Endothelial cell of umbilical vein (primary cell): ENCODE measurements at regions not wholly inside any gene's neighbourhood (a gene's known extent, or its start where the extent isn't known, plus 50 kb on each side); places are given as distances from the start of the nearest gene placed in this dataset.

Experiments
- BruUV-seq: library from RNA; stranded (reverse); fragments of 400-500 nt; replicated peaks from 2 replicates; lab custom pipeline; 2021; lab: Mats Ljungman, UMichigan
- CTCF ChIA-PET: fragments of 300-600, 350-600 bp; sonication (Branson Sonifier 250); formaldehyde crosslinking; loops from one replicate; lab custom pipeline; 2021; ENCODE audit warnings: antibody characterized with exemption, inconsistent platforms; lab: Charles Lee
- POLR2A ChIA-PET: fragments of 300-600, 350-600 bp; sonication (Branson Sonifier 250); formaldehyde crosslinking; loops from one replicate; lab custom pipeline; 2021; ENCODE audit warnings: antibody characterized with exemption, inconsistent platforms; lab: Charles Lee
- DNase-seq: peaks from one replicate; pipeline ENCODE4 v3.0.0-alpha.2; 2011; ENCODE audit warnings: low read depth, low spot score
- FAIRE-seq: peaks from 2 replicates; lab custom pipeline; 2011; peaks lifted over from hg19 to GRCh38; lab: Jason Lieb, UNC
- H2AFZ ChIP-seq: 2 replicates; pipeline ENCODE4 v1.6.0; 2012; ENCODE audit warnings: low read depth, low read length, control low read depth, inconsistent platforms
- H3K27ac ChIP-seq: 2 replicates; pipeline ENCODE4 v1.5.1; 2011; ENCODE audit warnings: low read depth, mild to moderate bottlenecking, control low read depth, low read length, moderate library complexity; ENCODE audit not compliant: insufficient read depth
- H3K27me3 ChIP-seq, 2 experiments: 2 replicates each; pipeline versions ENCODE4 v1.6.0 to v1.6.1; 2011; ENCODE audit warnings: low read length in 2 of 2, mixed read lengths in 1 of 2; ENCODE audit not compliant: control insufficient read depth in 2 of 2, insufficient read depth in 2 of 2
- H3K36me3 ChIP-seq, 2 experiments: 2 replicates in 1 of 2; 3 replicates in 1 of 2; pipeline ENCODE4 v1.5.1; 2011; ENCODE audit warnings: low read length in 2 of 2, mild to moderate bottlenecking in 1 of 2, moderate library complexity in 1 of 2; ENCODE audit not compliant: control insufficient read depth in 2 of 2, insufficient read depth in 2 of 2; ENCODE audit errors: extremely low read depth in 1 of 2
- H3K4me1 ChIP-seq: 3 replicates; pipeline ENCODE4 v1.5.1; 2011; ENCODE audit warnings: mild to moderate bottlenecking, low read length; ENCODE audit not compliant: control insufficient read depth, insufficient read depth; ENCODE audit errors: extremely low read depth
- H3K4me2 ChIP-seq: 2 replicates; pipeline ENCODE4 v1.6.1; 2011; ENCODE audit warnings: low read length, control low read depth, mixed read lengths; ENCODE audit not compliant: insufficient read depth
- H3K4me3 ChIP-seq, 3 experiments: fragments of 200-600 bp in 1 of 3; sonication (generic), shearing (Covaris generic) in 1 of 3; replicated peaks in 1 of 3; 2 replicates each; pipeline ENCODE4 v1.5.1; 2011 to 2016; ENCODE audit warnings: control low read depth in 3 of 3, low read length in 3 of 3, mild to moderate bottlenecking in 2 of 3, inconsistent platforms in 1 of 3, low read depth in 1 of 3, moderate library complexity in 1 of 3; ENCODE audit not compliant: insufficient read depth in 1 of 3
- H3K79me2 ChIP-seq: 2 replicates; pipeline ENCODE4 v1.6.0; 2012; ENCODE audit warnings: low read length, inconsistent platforms; ENCODE audit not compliant: control insufficient read depth, insufficient read depth
- H3K9ac ChIP-seq: replicated peaks from 2 replicates; pipeline ENCODE3; 2011; ENCODE audit warnings: low read length, control low read depth; ENCODE audit not compliant: insufficient read depth; ENCODE audit errors: extremely low read depth
- H3K9me1 ChIP-seq: replicated peaks from 3 replicates; pipeline ENCODE4 v1.6.0; 2011; ENCODE audit warnings: mild to moderate bottlenecking, low read length; ENCODE audit not compliant: control insufficient read depth, insufficient read depth; ENCODE audit errors: extremely low read depth
- H3K9me3 ChIP-seq: replicated peaks from 2 replicates; pipeline ENCODE4 v1.5.1; 2012; ENCODE audit warnings: low read length, inconsistent platforms; ENCODE audit not compliant: control insufficient read depth, insufficient read depth
- H4K20me1 ChIP-seq: replicated peaks from 2 replicates; pipeline ENCODE3; 2011; ENCODE audit warnings: mild to moderate bottlenecking, low read length; ENCODE audit not compliant: control insufficient read depth, insufficient read depth; ENCODE audit errors: extremely low read depth
- CTCF ChIP-seq, 2 donors: IDR thresholded peaks; 1 replicate in 1 of 2; 2 replicates in 1 of 2; pipeline ENCODE4 v1.5.1; 2011; ENCODE audit warnings: low read length in 2 of 2, mild to moderate bottlenecking in 2 of 2, moderate library complexity in 2 of 2, control low read depth in 1 of 2, inconsistent platforms in 1 of 2, low read depth in 1 of 2; ENCODE audit not compliant: insufficient read depth in 1 of 2; ENCODE audit errors: extremely low read depth in 1 of 2
- EZH2 ChIP-seq: IDR thresholded peaks from 2 replicates; pipeline ENCODE4 v1.6.1; 2012; ENCODE audit warnings: borderline replicate concordance, low read depth, mild to moderate bottlenecking, moderate library complexity, low read length, inconsistent platforms; ENCODE audit not compliant: severe bottlenecking
- FOS ChIP-seq: IDR thresholded peaks from 2 replicates; pipeline ENCODE4 v1.6.1; 2011; ENCODE audit warnings: mild to moderate bottlenecking, low read length, moderate library complexity, borderline replicate concordance; ENCODE audit not compliant: insufficient read depth
- GATA2 ChIP-seq: IDR thresholded peaks from 2 replicates; pipeline ENCODE4 v1.7.0; 2011; ENCODE audit warnings: low read depth, mild to moderate bottlenecking, moderate library complexity, mixed read lengths, low read length; ENCODE audit not compliant: insufficient read length, insufficient read depth
- JUN ChIP-seq: IDR thresholded peaks from 2 replicates; pipeline ENCODE4 v1.6.1; 2011; ENCODE audit warnings: borderline replicate concordance, low read depth; ENCODE audit not compliant: insufficient read length, insufficient read depth
- MAX ChIP-seq: IDR thresholded peaks from 2 replicates; pipeline ENCODE4 v1.6.1; 2011; ENCODE audit not compliant: insufficient read depth, insufficient read length
- MYC ChIP-seq: IDR thresholded peaks from one replicate; pipeline ENCODE4 v1.6.1; 2011; ENCODE audit warnings: mild to moderate bottlenecking, low read depth, low read length
- POLR2A ChIP-seq: IDR thresholded peaks from 2 replicates; pipeline ENCODE4 v1.6.1; 2012; ENCODE audit warnings: low read depth, mild to moderate bottlenecking, control low read depth, low read length
- POLR2AphosphoS5 ChIP-seq: IDR thresholded peaks from 2 replicates; pipeline ENCODE4 v1.6.1; 2012; ENCODE audit warnings: low read depth, mild to moderate bottlenecking, control low read depth, low read length, moderate library complexity; ENCODE audit not compliant: insufficient read depth
- dilution Hi-C: fragments of 300-500 bp; cut with MboI; formaldehyde crosslinking; loops from one replicate; pipeline ENCODE4 v1.15.0; 2019; ENCODE audit warnings: low sequenced_read_pairs; ENCODE audit not compliant: extremely low pct_ligation_motif_present
- intact Hi-C: fragments of 100-400 bp; cut with micrococcal nuclease; formaldehyde crosslinking; loops from one replicate; pipeline ENCODE4 v1.10.0; 2022

GRCh38 chr4:14592950-14593349 is 409.3 kb upstream of the CPEB2 start:
- H3K9ac ChIP-seq = no peak overlapping the region
- H3K4me3 ChIP-seq = no peak overlapping the region
- H3K4me2 ChIP-seq = no peak overlapping the region
- TF ChIP-seq POLR2A = no peak
- no peaks in the 10 kb centered on the region for H3K4me1 ChIP-seq
- FAIRE-seq = no peak
- no peak for DNase-seq
- BruUV-seq = no TSS peak
- H2AFZ ChIP-seq = no peak overlapping the region
- dilution Hi-C loops (no loop called here), intact Hi-C loops (no loop called here)
- no peaks in the 10 kb centered on the region for H3K36me3 ChIP-seq
- H4K20me1 ChIP-seq = no peaks in the 10 kb centered on the region
- no peaks in the 10 kb centered on the region for H3K9me1 ChIP-seq
- ChIA-PET CTCF (no interaction called here), POLR2A (no interaction called here)
- H3K27ac ChIP-seq = no peak overlapping the region
- H3K27me3 ChIP-seq = no peaks in the 10 kb centered on the region
- no peaks in the 10 kb centered on the region for H3K79me2 ChIP-seq
- no peaks in the 10 kb centered on the region for H3K9me3 ChIP-seq

- Histone ChIP-seq H3K9ac (no peak overlapping the region), H3K27me3 (no peaks in the 10 kb centered on the region), H3K4me2 (no peak overlapping the region), H2AFZ (no peak overlapping the region), H3K79me2 (no peaks in the 10 kb centered on the region), H3K9me1 (no peaks in the 10 kb centered on the region), H4K20me1 (no peaks in the 10 kb centered on the region), H3K36me3 (no peaks in the 10 kb centered on the region), H3K4me3 (no peak overlapping the region), H3K4me1 (no peaks in the 10 kb centered on the region), H3K9me3 (no peaks in the 10 kb centered on the region), H3K27ac (no peak overlapping the region)
- FAIRE-seq = no peak
- POLR2A ChIA-PET = no interaction called here
- CTCF ChIA-PET = no interaction called here
- TF ChIP-seq FOS (no peak), GATA2 (no peak), MAX (no peak), CTCF (IDR thresholded peaks at IDR 0.05; ENCODE audit: extremely low read depth in 1 of 2, insufficient read depth in 1 of 2, low read depth in 1 of 2, low read length in 2 of 2) (no peak), MYC (no peak), POLR2A (no peak), EZH2 (no peak), POLR2AphosphoS5 (no peak), JUN (no peak)
- dilution Hi-C loops (no loop called here), intact Hi-C loops (no loop called here)
- BruUV-seq = no TSS peak
- DNase-seq = no peak
Observed at GRCh38 chr4:14596028-14596427, 406.3 kb upstream of the CPEB2 start.
